Kasumi-1 (cell line): ENCODE measurements at regions not wholly inside any gene's neighbourhood (a gene's known extent, or its start where the extent isn't known, plus 50 kb on each side); places are given as distances from the start of the nearest gene placed in this dataset.
"Not testable (repeated sequence)": the region's sequence is repeated elsewhere in the genome, so short reads cannot be mapped to it uniquely, and the experiment has no call there.

Experiments
- DNase-seq, 2 experiments: peaks; one replicate each; lab custom pipeline; 2025; lab: John Stamatoyannopoulos, UW

GRCh38 chr5:102617191-102618187, 118.7 kb upstream of the SLCO6A1 start:
- DNase-seq = no peak

- peak; percentile 30 to 37 for DNase-seq
These were observed 123.5 kb upstream of the SLCO6A1 start for GRCh38 chr5:102622262-102622661.

- DNase-seq = no peak
These were observed 124.7 kb upstream of the SLCO6A1 start for GRCh38 chr5:102623329-102624065.

GRCh38 chr5:102624405-102624804, 125.6 kb upstream of the SLCO6A1 start:
- no peak for DNase-seq

GRCh38 chr5:102625468-102625867, 126.7 kb upstream of the SLCO6A1 start:
- no peak for DNase-seq

GRCh38 chr5:102625928-102626327, 127.1 kb upstream of the SLCO6A1 start:
- no peak for DNase-seq

- no peak for DNase-seq
These were observed 127.8 kb upstream of the PAM start for GRCh38 chr5:102627315-102627714.

GRCh38 chr5:102628441-102629175, 126.5 kb upstream of the PAM start:
- peak; percentile 64 to 71 for DNase-seq

- DNase-seq = no peak
These were observed 125.1 kb upstream of the PAM start for GRCh38 chr5:102629827-102630605.

- not testable (repeated sequence) for DNase-seq
These were observed 119.7 kb upstream of the PAM start for GRCh38 chr5:102635399-102635798.

GRCh38 chr5:102638316-102638715, 116.8 kb upstream of the PAM start:
- DNase-seq = no peak

GRCh38 chr5:102638912-102639652, 116.0 kb upstream of the PAM start:
- no peak for DNase-seq

- DNase-seq = no peak
These were observed 105.4 kb upstream of the PAM start for GRCh38 chr5:102649731-102650130.

GRCh38 chr5:102651466-102651865, 103.6 kb upstream of the PAM start:
- DNase-seq = no peak

GRCh38 chr5:102654559-102655349, 100.4 kb upstream of the PAM start:
- DNase-seq = no peak

- no peak for DNase-seq
These were observed 96.0 kb upstream of the PAM start for GRCh38 chr5:102659151-102659550.

GRCh38 chr5:102660111-102660510, 95.0 kb upstream of the PAM start:
- no peak for DNase-seq

- DNase-seq = no peak
These were observed 91.2 kb upstream of the PAM start for GRCh38 chr5:102663749-102664530.
